Adrenal gland (tissue), 9 donors: ENCODE measurements at regions not wholly inside any gene's neighbourhood (a gene's known extent, or its start where the extent isn't known, plus 50 kb on each side); places are given as distances from the start of the nearest gene placed in this dataset.

Experiments
- DNase-seq, 7 donors: peaks; one replicate each; pipeline ENCODE4 v3.0.0-alpha.2; 2019 to 2020
- H3K27ac ChIP-seq, 5 donors: fragments of 200-600 bp; sonication (generic) in 4 of 5; 1 replicate in 3 of 5; 2 replicates in 2 of 5; pipeline versions ENCODE4 v1.5.1 to v1.8.0; 2016 to 2020; ENCODE audit warnings: mild to moderate bottlenecking in 1 of 5
- H3K27me3 ChIP-seq: fragments of 200-600 bp; 2 replicates; pipeline ENCODE4 v1.8.0; 2021
- H3K36me3 ChIP-seq, 2 donors: fragments of 200-600 bp; replicated peaks in 1 of 2; 1 replicate in 1 of 2; 2 replicates in 1 of 2; pipeline versions ENCODE4 v1.5.1 to v1.8.0; 2018 to 2022
- H3K4me1 ChIP-seq, 2 donors: fragments of 200-600 bp; replicated peaks in 1 of 2; 1 replicate in 1 of 2; 2 replicates in 1 of 2; pipeline versions ENCODE4 v1.5.1 to v1.8.0; 2018 to 2021
- H3K4me3 ChIP-seq, 4 donors: fragments of 200-600 bp; sonication (generic) in 3 of 4; one replicate each; pipeline ENCODE4 v1.5.1; 2016 to 2018
- H3K9me3 ChIP-seq, 3 donors: fragments of 200-600 bp; sonication (generic) in 1 of 3; replicated peaks in 1 of 3; 1 replicate in 2 of 3; 2 replicates in 1 of 3; pipeline versions ENCODE4 v1.5.1 to v1.8.0; 2016 to 2021
- CTCF ChIP-seq, 6 experiments: fragments of 450-650 bp in 4 of 6; fragments of 200-600 bp in 2 of 6; sonication (generic) in 1 of 6; IDR thresholded peaks; 1 replicate in 5 of 6; 2 replicates in 1 of 6; pipeline versions ENCODE4 v1.5.1 to v1.8.0; 2016 to 2021; ENCODE audit warnings: antibody characterized with exemption in 6 of 6, mild to moderate bottlenecking in 2 of 6, moderate library complexity in 1 of 6
- POLR2A ChIP-seq, 2 donors: fragments of 450-650 bp; IDR thresholded peaks; one replicate each; pipeline ENCODE4 v1.6.1; 2017; ENCODE audit warnings: antibody characterized with exemption in 2 of 2, mild to moderate bottlenecking in 2 of 2, moderate library complexity in 1 of 2
- WGBS, 4 donors: extraction: QIAGEN DNeasy Blood & Tissue Kit in 2 of 4; methylation state at CpG; one replicate each; pipeline versions ENCODE4 v1.1.5 to v1.1.7; 2013 to 2017; 5-methylcytosine and 5-hydroxymethylcytosine counted together
- intact Hi-C, 2 donors: fragments of 100-400 bp; cut with DNase I; formaldehyde crosslinking; loops; one replicate each; pipeline versions ENCODE4 v1.14.1 to v1.15.0; 2022 to 2023
- donor health status: healthy with polysubstance abuse.
- donor health status: Bipolar disorder and iron deficiency.
- donor health status: DM: yes; HTN: yes; CAD: no.
- donor health status: DM: no; HTN: no; CAD: no.
- donor health status: DM: no; HTN: no; CAD: no.

- no peak for DNase-seq
- Histone ChIP-seq H3K9me3 (no peaks in the 10 kb centered on the region), H3K36me3 (no peaks in the 10 kb centered on the region), H3K27me3 (no peaks in the 10 kb centered on the region), H3K4me1 (no peaks in the 10 kb centered on the region), H3K27ac (no peak overlapping the region), H3K4me3 (no peak overlapping the region)
- intact Hi-C loops: no loop called here
- no peak for TF ChIP-seq CTCF (IDR thresholded peaks at IDR 0.05)
- TF ChIP-seq POLR2A (IDR thresholded peaks at IDR 0.05): no peak
- WGBS, 4 donors: 76 to 83% (median 80%) methylated on average over 3 of the region's 3 CpGs
Observed at GRCh38 chr2:212732860-212733259, 194.3 kb upstream of the ERBB4 start.

GRCh38 chr2:212730994-212731393 lies 192.4 kb upstream of the ERBB4 start:
- 74 to 83% (median 77%) methylated on average over 2 of the region's 2 CpGs for WGBS, 4 donors
- TF ChIP-seq POLR2A (IDR thresholded peaks at IDR 0.05): no peak
- no peak for TF ChIP-seq CTCF (IDR thresholded peaks at IDR 0.05)
- no peaks in the 10 kb centered on the region for H3K27me3 ChIP-seq
- no peak overlapping the region for H3K27ac ChIP-seq
- intact Hi-C loops: no loop called here
- no peaks in the 10 kb centered on the region for H3K9me3 ChIP-seq
- H3K36me3 ChIP-seq: no peaks in the 10 kb centered on the region
- no peaks in the 10 kb centered on the region for H3K4me1 ChIP-seq
- no peak for DNase-seq
- H3K4me3 ChIP-seq: no peak overlapping the region

GRCh38 chr2:212728717-212729116 lies 190.1 kb upstream of the ERBB4 start:
- intact Hi-C loops: no loop called here
- H3K36me3 ChIP-seq: no peaks in the 10 kb centered on the region
- 48 to 67% (median 64%) methylated on average over 1 of the region's 1 CpG for WGBS, 4 donors

GRCh38 chr2:212727751-212728150 lies 189.1 kb upstream of the ERBB4 start:
- intact Hi-C loops: no loop called here
- Histone ChIP-seq H3K9me3 (no peaks in the 10 kb centered on the region), H3K4me3 (no peak overlapping the region), H3K27me3 (no peaks in the 10 kb centered on the region), H3K4me1 (no peaks in the 10 kb centered on the region), H3K36me3 (no peaks in the 10 kb centered on the region), H3K27ac (no peak overlapping the region)
- 75 to 81% (median 78%) methylated on average over 3 of the region's 3 CpGs for WGBS, 4 donors
- no peak for DNase-seq
- no peak for TF ChIP-seq POLR2A (IDR thresholded peaks at IDR 0.05)
- TF ChIP-seq CTCF (IDR thresholded peaks at IDR 0.05): no peak

More at GRCh38 chr2:212728717-212729116, 190.1 kb upstream of the ERBB4 start:
- Histone ChIP-seq H3K4me3 (no peak overlapping the region), H3K27me3 (no peaks in the 10 kb centered on the region), H3K4me1 (no peaks in the 10 kb centered on the region), H3K9me3 (no peaks in the 10 kb centered on the region), H3K27ac (no peak overlapping the region)
- no peak for DNase-seq
- TF ChIP-seq POLR2A (IDR thresholded peaks at IDR 0.05) (no peak), CTCF (IDR thresholded peaks at IDR 0.05) (no peak)
